GM10266 (cell line): ENCODE measurements at regions not wholly inside any gene's neighbourhood (a gene's known extent, or its start where the extent isn't known, plus 50 kb on each side); places are given as distances from the start of the nearest gene placed in this dataset.

Experiments used
- DNase-seq: peaks from one replicate; pipeline ENCODE4 v3.0.0; 2012; ENCODE audit errors: extremely low spot score
- CTCF ChIP-seq: IDR thresholded peaks from 2 replicates; pipeline ENCODE4 v1.5.1; 2012; ENCODE audit warnings: mild to moderate bottlenecking, low read depth; ENCODE audit not compliant: control insufficient read depth, insufficient read depth; ENCODE audit errors: missing control alignments

- DNase-seq, result no peak
- TF ChIP-seq CTCF, result no peak
Observed at GRCh38 chr5:104914536-104915070, 1352.0 kb upstream of the NUDT12 start.

- DNase-seq, result no peak
- no peak for TF ChIP-seq CTCF
Observed at GRCh38 chr5:104913841-104914281, 1351.3 kb upstream of the NUDT12 start.

- DNase-seq, result no peak
- TF ChIP-seq CTCF, result no peak
Observed at GRCh38 chr5:104909803-104910202, 1347.2 kb upstream of the NUDT12 start.

GRCh38 chr5:104904561-104904960 lies 1342.0 kb upstream of the NUDT12 start:
- no peak for DNase-seq
- no peak for TF ChIP-seq CTCF

- TF ChIP-seq CTCF, result no peak
- DNase-seq, result no peak
Observed at GRCh38 chr5:104903941-104904340, 1341.4 kb upstream of the NUDT12 start.

- no peak for TF ChIP-seq CTCF
- DNase-seq, result no peak
Observed at GRCh38 chr5:104891596-104891995, 1329.0 kb upstream of the NUDT12 start.

GRCh38 chr5:104890767-104891166 lies 1328.2 kb upstream of the NUDT12 start:
- DNase-seq, result no peak
- TF ChIP-seq CTCF, result no peak
